ENCODE measurements at regions not wholly inside any gene's neighbourhood (a gene's known extent, or its start where the extent isn't known, plus 50 kb on each side); places are given as distances from the start of the nearest gene placed in this dataset.

- H3K4me1 ChIP-seq = peaks cover 0 to 18% (median 0%) of the 10 kb centered on the region in 9 donors
- no peak for ATAC-seq
- TF ChIP-seq CTCF (IDR thresholded peaks at IDR 0.05) = no peak
- intact Hi-C loops (cut with DNase I) = no loop called here
- peaks cover 0 to 20% (median 11%) of the 10 kb centered on the region in 11 donors for H3K9me3 ChIP-seq
- no peaks in the 10 kb centered on the region for H3K27me3 ChIP-seq
- no peak for DNase-seq
- H3K36me3 ChIP-seq = no peaks in the 10 kb centered on the region
- no peak overlapping the region for H3K27ac ChIP-seq
- H3K4me3 ChIP-seq = no peak overlapping the region
- 92 to 98% methylated on average over 2 of the region's 2 CpGs for WGBS, 2 donors
These were observed 239.1 kb upstream of the RUNX1 start for GRCh38 chr21:35288238-35288637.

- Histone ChIP-seq H3K4me3 (no peak overlapping the region), H3K36me3 (no peaks in the 10 kb centered on the region), H3K27me3 (no peaks in the 10 kb centered on the region), H3K27ac (peak overlapping the region in 3 of 10 donors; percentile 1 to 31 (median 9)), H3K9me3 (peaks cover 0 to 23% (median 11%) of the 10 kb centered on the region in 11 donors), H3K4me1 (peaks cover 0 to 33% (median 0%) of the 10 kb centered on the region in 9 donors)
- WGBS, 2 donors = 43 to 49% methylated on average over 6 of the region's 6 CpGs
- peak; percentile 34 to 44 for DNase-seq
- peak in 7 of 8 donors; percentile 49 to 71 (median 62) for ATAC-seq
- no peak for TF ChIP-seq CTCF (IDR thresholded peaks at IDR 0.05)
- intact Hi-C loops (cut with DNase I) = no loop called here
These were observed 235.1 kb upstream of the RUNX1 start for GRCh38 chr21:35284199-35284598.

GRCh38 chr21:35282944-35283343 is 233.8 kb upstream of the RUNX1 start:
- Histone ChIP-seq H3K27me3 (no peaks in the 10 kb centered on the region), H3K4me3 (no peak overlapping the region), H3K9me3 (peaks cover 0 to 23% (median 7%) of the 10 kb centered on the region in 11 donors), H3K36me3 (no peaks in the 10 kb centered on the region), H3K27ac (peak overlapping the region in 1 of 10 donors; percentile 14), H3K4me1 (peaks cover 0 to 33% (median 0%) of the 10 kb centered on the region in 9 donors)
- no peak for TF ChIP-seq CTCF (IDR thresholded peaks at IDR 0.05)
- intact Hi-C loops (cut with DNase I) = no loop called here
- WGBS, 2 donors = 66 to 73% methylated on average over 5 of the region's 5 CpGs
- no peak for ATAC-seq
- no peak for DNase-seq

GRCh38 chr21:35281956-35282355 is 232.9 kb upstream of the RUNX1 start:
- no peak for ATAC-seq
- WGBS, 2 donors = 59 to 74% methylated on average over 3 of the region's 3 CpGs

More at GRCh38 chr21:35281956-35282355, 232.9 kb upstream of the RUNX1 start:
- H3K27me3 ChIP-seq = no peaks in the 10 kb centered on the region
- peaks cover 0 to 33% (median 0%) of the 10 kb centered on the region in 9 donors for H3K4me1 ChIP-seq
- no peak for DNase-seq
- TF ChIP-seq CTCF (IDR thresholded peaks at IDR 0.05) = no peak
- H3K9me3 ChIP-seq = peaks cover 0 to 13% (median under 1%) of the 10 kb centered on the region in 11 donors
- H3K4me3 ChIP-seq = no peak overlapping the region
- no peaks in the 10 kb centered on the region for H3K36me3 ChIP-seq
- H3K27ac ChIP-seq = peak overlapping the region in 1 of 10 donors; percentile 71
- intact Hi-C loops (cut with DNase I) = no loop called here

All from heart right ventricle (tissue), 16 donors.